ENCODE measurements at regions not wholly inside any gene's neighbourhood (a gene's known extent, or its start where the extent isn't known, plus 50 kb on each side); places are given as distances from the start of the nearest gene placed in this dataset.

DNA sequence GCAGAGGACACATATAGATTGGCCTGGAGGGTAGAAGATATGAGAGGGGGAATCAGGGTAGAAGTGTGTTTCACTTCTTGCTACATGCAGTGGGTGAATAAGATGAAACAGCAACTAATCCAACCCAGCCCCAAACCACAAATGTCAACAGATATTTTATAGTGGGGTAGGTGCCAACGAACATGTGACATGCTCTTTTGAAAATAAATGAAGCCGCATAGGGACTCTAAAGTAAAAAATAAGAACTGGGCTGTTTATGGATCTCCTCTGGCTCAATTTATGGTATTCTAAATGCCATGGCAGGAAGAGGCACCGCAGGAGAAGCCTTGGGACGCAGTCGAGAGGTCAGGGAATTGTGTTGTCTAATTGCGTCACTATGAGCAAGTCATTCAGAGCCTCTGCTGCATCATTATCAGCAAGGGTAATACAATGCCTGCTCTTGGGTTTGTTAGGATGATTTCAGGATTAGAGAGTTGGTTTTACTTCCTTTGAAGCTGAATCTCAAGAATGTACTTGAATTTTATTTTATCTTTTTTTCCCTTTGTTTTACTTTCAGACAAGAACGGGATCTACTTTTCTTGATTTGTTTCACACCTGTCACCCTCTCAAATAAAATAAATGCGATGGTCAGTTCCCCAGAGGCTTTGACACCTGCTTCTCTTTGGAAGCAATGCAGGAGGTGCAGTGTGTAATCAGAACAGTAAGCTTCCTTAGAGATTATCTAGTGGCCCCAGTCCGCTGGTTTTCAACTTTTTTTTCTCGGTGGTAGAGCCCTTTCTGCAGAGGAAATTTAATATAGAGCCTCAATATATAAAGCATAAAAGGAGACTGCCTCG lies 375.6 kb upstream of the CLINT1 start (continued):
- no peak for TF ChIP-seq REST (IDR thresholded peaks at IDR 0.05; ENCODE audit: low read depth, low read length)
- TF ChIP-seq, protein P1, sequence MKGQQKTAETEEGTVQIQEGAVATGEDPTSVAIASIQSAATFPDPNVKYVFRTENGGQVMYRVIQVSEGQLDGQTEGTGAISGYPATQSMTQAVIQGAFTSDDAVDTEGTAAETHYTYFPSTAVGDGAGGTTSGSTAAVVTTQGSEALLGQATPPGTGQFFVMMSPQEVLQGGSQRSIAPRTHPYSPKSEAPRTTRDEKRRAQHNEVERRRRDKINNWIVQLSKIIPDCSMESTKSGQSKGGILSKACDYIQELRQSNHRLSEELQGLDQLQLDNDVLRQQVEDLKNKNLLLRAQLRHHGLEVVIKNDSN (IDR thresholded peaks at IDR 0.05; ENCODE audit: borderline replicate concordance, extremely low read length, insufficient read depth, low read depth, low read length) = no peak

DNA sequence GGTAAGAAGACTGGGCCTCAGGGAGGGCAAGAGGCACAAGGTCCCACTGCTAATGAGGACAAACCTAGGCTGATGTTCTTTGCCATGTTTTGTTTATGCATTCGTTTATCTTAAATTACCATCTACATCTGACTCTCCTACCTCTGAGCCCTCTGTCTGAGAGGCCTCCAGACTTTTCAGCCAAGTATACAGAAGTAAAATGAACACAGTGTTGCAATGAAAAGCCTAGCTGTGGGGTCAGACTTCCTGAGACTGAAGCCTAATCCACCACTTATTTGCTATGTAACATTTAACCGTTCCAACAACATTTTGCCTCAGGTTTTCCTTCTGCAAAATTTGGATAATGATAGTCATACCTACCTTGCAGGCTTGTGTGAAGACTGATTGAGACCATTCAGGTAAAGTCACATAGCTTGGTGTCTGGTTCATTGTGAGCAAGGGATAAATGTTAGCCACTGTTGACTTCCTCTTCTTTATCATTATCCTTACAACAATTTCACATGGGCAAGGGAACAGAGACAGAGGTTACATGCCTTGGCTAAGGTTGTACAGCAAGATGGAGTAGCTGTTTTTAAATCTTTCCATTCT lies 374.9 kb upstream of the CLINT1 start:
- no peak overlapping the region for H3K9ac ChIP-seq (ENCODE audit: control insufficient read depth, insufficient read depth, low read length)
- in situ Hi-C loops (cut with MboI) (no loop called here), intact Hi-C loops (cut with micrococcal nuclease; ENCODE audit: unreplicated experiment) (no loop called here)
- H3K4me1 ChIP-seq (ENCODE audit: control insufficient read depth, insufficient read depth, low read length) = no peaks in the 10 kb centered on the region
- WGBS (ENCODE audit: insufficient coverage, insufficient replicate concordance, low lambda C conversion rate, missing lambda C conversion rate) = 4% methylated on average over 2 of the region's 2 CpGs
- no peak overlapping the region for H2AFZ ChIP-seq (ENCODE audit: control insufficient read depth, low read depth, low read length)
- no peak overlapping the region for H3K4me2 ChIP-seq (ENCODE audit: control insufficient read depth, insufficient read depth)
- no peaks in the 10 kb centered on the region for H4K20me1 ChIP-seq (ENCODE audit: control insufficient read depth, insufficient read depth)
- BruUV-seq (replicated peaks) = no TSS peak
- TF ChIP-seq ASH2L (IDR thresholded peaks at IDR 0.05; ENCODE audit: borderline replicate concordance, low read depth) (no peak), SIN3A (IDR thresholded peaks at IDR 0.05; ENCODE audit: low read depth, low read length) (no peak), RB1 (IDR thresholded peaks at IDR 0.05; ENCODE audit: borderline replicate concordance) (no peak), EZH2 (IDR thresholded peaks at IDR 0.05; ENCODE audit: borderline replicate concordance, control insufficient read depth, low read depth, low read length) (no peak), SMARCA5 (IDR thresholded peaks at IDR 0.05) (no peak), CHD4 (IDR thresholded peaks at IDR 0.05) (no peak), MYC (IDR thresholded peaks at IDR 0.05; ENCODE audit: insufficient read depth, insufficient read length, insufficient replicate concordance, low read length, severe bottlenecking) (no peak), SIX5 (IDR thresholded peaks at IDR 0.05; ENCODE audit: low read depth, low read length, severe bottlenecking) (no peak), NFXL1 (IDR thresholded peaks at IDR 0.05; ENCODE audit: borderline replicate concordance) (no peak), MTA3 (IDR thresholded peaks at IDR 0.05; ENCODE audit: borderline replicate concordance, low read length) (no peak), STAT3 (IDR thresholded peaks at IDR 0.05; ENCODE audit: low read depth, low read length) (no peak)
- TF ChIP-seq, protein P2, sequence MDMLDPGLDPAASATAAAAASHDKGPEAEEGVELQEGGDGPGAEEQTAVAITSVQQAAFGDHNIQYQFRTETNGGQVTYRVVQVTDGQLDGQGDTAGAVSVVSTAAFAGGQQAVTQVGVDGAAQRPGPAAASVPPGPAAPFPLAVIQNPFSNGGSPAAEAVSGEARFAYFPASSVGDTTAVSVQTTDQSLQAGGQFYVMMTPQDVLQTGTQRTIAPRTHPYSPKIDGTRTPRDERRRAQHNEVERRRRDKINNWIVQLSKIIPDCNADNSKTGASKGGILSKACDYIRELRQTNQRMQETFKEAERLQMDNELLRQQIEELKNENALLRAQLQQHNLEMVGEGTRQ (IDR thresholded peaks at IDR 0.05; ENCODE audit: borderline replicate concordance, low read depth, low read length) = no peak
- TF ChIP-seq, protein P3, sequence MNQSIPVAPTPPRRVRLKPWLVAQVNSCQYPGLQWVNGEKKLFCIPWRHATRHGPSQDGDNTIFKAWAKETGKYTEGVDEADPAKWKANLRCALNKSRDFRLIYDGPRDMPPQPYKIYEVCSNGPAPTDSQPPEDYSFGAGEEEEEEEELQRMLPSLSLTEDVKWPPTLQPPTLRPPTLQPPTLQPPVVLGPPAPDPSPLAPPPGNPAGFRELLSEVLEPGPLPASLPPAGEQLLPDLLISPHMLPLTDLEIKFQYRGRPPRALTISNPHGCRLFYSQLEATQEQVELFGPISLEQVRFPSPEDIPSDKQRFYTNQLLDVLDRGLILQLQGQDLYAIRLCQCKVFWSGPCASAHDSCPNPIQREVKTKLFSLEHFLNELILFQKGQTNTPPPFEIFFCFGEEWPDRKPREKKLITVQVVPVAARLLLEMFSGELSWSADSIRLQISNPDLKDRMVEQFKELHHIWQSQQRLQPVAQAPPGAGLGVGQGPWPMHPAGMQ (IDR thresholded peaks at IDR 0.05; ENCODE audit: borderline replicate concordance) = no peak
- H3K79me2 ChIP-seq (ENCODE audit: control insufficient read depth, insufficient read depth, low read length) = no peaks in the 10 kb centered on the region
- DNase-seq (ENCODE audit: low read depth, low spot score) (no peak), ATAC-seq (no peak), FAIRE-seq (no peak)
- POLR2A ChIA-PET = no interaction called here
- RAD21 ChIA-PET (ENCODE audit: unreplicated experiment) = no interaction called here
- no peak overlapping the region for H3K27ac ChIP-seq (ENCODE audit: control insufficient read depth, insufficient read depth)
- H3K9me3 ChIP-seq (replicated peaks; ENCODE audit: control insufficient read depth, insufficient read depth, low read length) = no peaks in the 10 kb centered on the region; the same call in 2 of the 3 replicates
- no peak overlapping the region for H3K4me3 ChIP-seq
- H3K36me3 ChIP-seq (ENCODE audit: control insufficient read depth in 2 of 2, insufficient read depth in 2 of 2, low read length in 1 of 2) = no peaks in the 10 kb centered on the region
- no peaks in the 10 kb centered on the region for H3K27me3 ChIP-seq (replicated peaks in 1 of 2; ENCODE audit: control insufficient read depth in 2 of 2, insufficient read depth in 2 of 2, low read length in 1 of 2)
- CTCF ChIA-PET = no interaction called here
- SMC1A ChIA-PET (ENCODE audit: uncharacterized antibody, unreplicated experiment) = no interaction called here
